ENCODE measurements at regions not wholly inside any gene's neighbourhood (a gene's known extent, or its start where the extent isn't known, plus 50 kb on each side); places are given as distances from the start of the nearest gene placed in this dataset.

DNA sequence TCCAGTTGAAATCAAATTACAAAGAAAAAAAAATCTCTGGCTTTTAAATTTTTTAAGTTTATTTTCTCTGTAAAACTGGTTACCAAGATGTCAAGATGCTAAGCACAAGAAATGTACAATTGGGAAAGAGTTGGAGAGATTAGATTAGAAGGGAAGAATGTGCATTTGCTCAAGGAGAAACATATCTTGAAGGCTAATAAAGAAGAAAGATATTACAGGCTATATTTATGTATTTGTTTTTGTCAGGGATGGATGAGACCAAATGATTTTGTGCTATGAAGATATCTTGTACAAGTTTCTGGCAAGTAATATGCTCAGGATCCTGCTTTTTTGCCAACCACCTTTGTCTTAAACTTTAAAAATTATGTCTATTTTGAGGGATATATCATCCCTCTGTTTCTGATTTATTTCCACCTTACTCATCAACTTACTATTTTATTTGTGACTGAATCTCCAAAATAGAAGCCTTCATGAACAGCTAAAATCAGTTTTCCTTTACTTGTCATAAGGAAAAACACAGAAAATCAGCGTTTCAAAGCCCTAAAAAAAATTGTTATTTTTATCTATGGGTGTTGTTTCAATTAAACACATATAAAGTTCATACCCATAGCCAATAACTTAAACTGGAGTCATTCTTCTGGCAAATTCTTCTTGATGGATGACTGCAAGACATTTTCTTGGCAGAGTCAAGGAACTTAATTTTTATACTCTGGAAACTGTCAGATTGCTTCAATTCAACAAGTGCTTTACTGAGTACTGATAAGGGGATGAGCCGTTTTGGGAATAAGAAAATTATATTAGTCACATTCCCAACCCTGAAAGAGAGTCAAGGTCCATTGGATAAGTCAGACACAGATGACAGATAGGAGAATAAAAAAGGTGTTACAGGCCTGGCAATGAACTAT, 141.8 kb downstream of the CTH start:
- WGBS (ENCODE audit: extremely low coverage, insufficient read length, low lambda C conversion rate) = no CpG with 5 or more reads among the region's 2 CpGs

More for the DNA sequence above, 141.8 kb downstream of the CTH start:
- Mint-ChIP-seq H3K27me3 (ENCODE audit: low read depth) (no peaks in the 10 kb centered on the region), H3K27ac (no peak overlapping the region), H3K4me3 (no peak overlapping the region), H3K4me1 (peaks cover 23 to 27% of the 10 kb centered on the region in 2 experiments), H3K9me3 (no peaks in the 10 kb centered on the region; a peak in 1 of 5 replicates), H3K36me3 (ENCODE audit: insufficient read depth in 1 of 3, low read depth in 3 of 3) (no peaks in the 10 kb centered on the region; a peak in 1 of 7 replicates)
- H3K4me2 ChIP-seq (ENCODE audit: insufficient read depth, insufficient read length, low read length) = no peak overlapping the region
- no peak overlapping the region for H3T11ph ChIP-seq (ENCODE audit: low read length)
- no peaks in the 10 kb centered on the region for H3K27me3 ChIP-seq (ENCODE audit: insufficient read depth, low read length)
- no peak for DNase-seq
- H3K4ac ChIP-seq (ENCODE audit: low read depth, low read length) = no peak overlapping the region
- H4K91ac ChIP-seq (ENCODE audit: insufficient read length, low read depth, low read length) = no peak overlapping the region
- no peak overlapping the region for H3K14ac ChIP-seq (ENCODE audit: insufficient read depth, low read length)
- H2BK20ac ChIP-seq (ENCODE audit: low read depth, low read length, poor library complexity, severe bottlenecking) = no peak overlapping the region
- no peak overlapping the region for H3K23ac ChIP-seq (ENCODE audit: insufficient read length, low read depth, low read length)
- H4K8ac ChIP-seq (replicated peaks; ENCODE audit: insufficient read length, low read depth, low read length) = no peak overlapping the region
- no peak overlapping the region for H2AK5ac ChIP-seq (ENCODE audit: insufficient read length, low read length)
- no peak overlapping the region for H2BK12ac ChIP-seq (ENCODE audit: insufficient read length, low read depth, low read length)
- no peaks in the 10 kb centered on the region for H3K79me2 ChIP-seq (ENCODE audit: insufficient read depth, low read length)
- no peaks in the 10 kb centered on the region for H3K23me2 ChIP-seq (ENCODE audit: insufficient read length, low read depth, low read length, poor library complexity, severe bottlenecking)
- no peak overlapping the region for H2AFZ ChIP-seq (ENCODE audit: low read length)
- TF ChIP-seq, protein P1, sequence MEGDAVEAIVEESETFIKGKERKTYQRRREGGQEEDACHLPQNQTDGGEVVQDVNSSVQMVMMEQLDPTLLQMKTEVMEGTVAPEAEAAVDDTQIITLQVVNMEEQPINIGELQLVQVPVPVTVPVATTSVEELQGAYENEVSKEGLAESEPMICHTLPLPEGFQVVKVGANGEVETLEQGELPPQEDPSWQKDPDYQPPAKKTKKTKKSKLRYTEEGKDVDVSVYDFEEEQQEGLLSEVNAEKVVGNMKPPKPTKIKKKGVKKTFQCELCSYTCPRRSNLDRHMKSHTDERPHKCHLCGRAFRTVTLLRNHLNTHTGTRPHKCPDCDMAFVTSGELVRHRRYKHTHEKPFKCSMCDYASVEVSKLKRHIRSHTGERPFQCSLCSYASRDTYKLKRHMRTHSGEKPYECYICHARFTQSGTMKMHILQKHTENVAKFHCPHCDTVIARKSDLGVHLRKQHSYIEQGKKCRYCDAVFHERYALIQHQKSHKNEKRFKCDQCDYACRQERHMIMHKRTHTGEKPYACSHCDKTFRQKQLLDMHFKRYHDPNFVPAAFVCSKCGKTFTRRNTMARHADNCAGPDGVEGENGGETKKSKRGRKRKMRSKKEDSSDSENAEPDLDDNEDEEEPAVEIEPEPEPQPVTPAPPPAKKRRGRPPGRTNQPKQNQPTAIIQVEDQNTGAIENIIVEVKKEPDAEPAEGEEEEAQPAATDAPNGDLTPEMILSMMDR (conservative IDR thresholded peaks at IDR 0.05) = no peak
- H3K56ac ChIP-seq (ENCODE audit: insufficient read length, low read depth, low read length) = no peak overlapping the region
- H3K27ac ChIP-seq (ENCODE audit: insufficient read length, low read depth, low read length) = no peak overlapping the region
- H3K79me1 ChIP-seq (ENCODE audit: insufficient read depth, low read depth, low read length, poor library complexity, severe bottlenecking) = no peaks in the 10 kb centered on the region
- peaks cover 8% of the 10 kb centered on the region for H3K4me1 ChIP-seq (ENCODE audit: insufficient read depth, low read length)
- H2BK15ac ChIP-seq (ENCODE audit: low read depth, low read length) = no peak overlapping the region
- H3K9ac ChIP-seq (ENCODE audit: extremely low read depth, insufficient read length, low read length) = no peak overlapping the region
- no peak overlapping the region for H2BK5ac ChIP-seq (ENCODE audit: insufficient read length, low read length)
- H4K5ac ChIP-seq (ENCODE audit: insufficient read length, low read depth, low read length) = no peak overlapping the region
- no peaks in the 10 kb centered on the region for H3K9me3 ChIP-seq (ENCODE audit: control insufficient read depth, low read depth, low read length)
- no peaks in the 10 kb centered on the region for H4K20me1 ChIP-seq (ENCODE audit: control insufficient read depth, insufficient read depth, insufficient read length)
- H3K18ac ChIP-seq (ENCODE audit: insufficient read length, low read depth, low read length) = no peak overlapping the region
- no peak overlapping the region for H2BK120ac ChIP-seq (ENCODE audit: low read depth, low read length, poor library complexity, severe bottlenecking)

Data from H9 (cell line).